BE2C (cell line): ENCODE measurements at regions not wholly inside any gene's neighbourhood (a gene's known extent, or its start where the extent isn't known, plus 50 kb on each side); places are given as distances from the start of the nearest gene placed in this dataset.

Experiments used
- DNase-seq: peaks from one replicate; pipeline ENCODE4 v3.0.0-alpha.2; 2020
- H3K27me3 ChIP-seq: fragments of 250-450 bp; sonication (Bioruptor Pico); 2 replicates; pipeline ENCODE4 v1.5.1; 2020; ENCODE audit warnings: mild to moderate bottlenecking
- H3K36me3 ChIP-seq: fragments of 250-450 bp; sonication (Bioruptor Pico); 2 replicates; pipeline ENCODE4 v1.5.1; 2020; ENCODE audit warnings: mild to moderate bottlenecking
- H3K4me1 ChIP-seq: fragments of 250-450 bp; sonication (Bioruptor Pico); 2 replicates; pipeline ENCODE4 v1.5.1; 2020
- H3K4me3 ChIP-seq: 2 replicates; pipeline ENCODE4 v1.5.1; 2011; ENCODE audit warnings: low read depth, low read length
- H3K9me3 ChIP-seq: fragments of 250-450 bp; sonication (Bioruptor Pico); 2 replicates; pipeline ENCODE4 v1.5.1; 2020
- CTCF ChIP-seq: IDR thresholded peaks from 2 replicates; pipeline ENCODE4 v1.5.1; 2012; ENCODE audit warnings: mild to moderate bottlenecking, low read depth, low read length

- no peaks in the 10 kb centered on the region for H3K36me3 ChIP-seq
- no peaks in the 10 kb centered on the region for H3K27me3 ChIP-seq
- no peaks in the 10 kb centered on the region for H3K4me1 ChIP-seq
- no peak for DNase-seq
- no peak overlapping the region for H3K4me3 ChIP-seq
- H3K9me3 ChIP-seq = no peaks in the 10 kb centered on the region
- TF ChIP-seq CTCF = no peak
These were observed 580.8 kb upstream of the ALCAM start for GRCh38 chr3:104785947-104786346.

GRCh38 chr3:104787306-104787705 lies 579.4 kb upstream of the ALCAM start:
- DNase-seq = no peak
- TF ChIP-seq CTCF = no peak

GRCh38 chr3:104788807-104789206 lies 577.9 kb upstream of the ALCAM start:
- no peaks in the 10 kb centered on the region for H3K27me3 ChIP-seq
- no peaks in the 10 kb centered on the region for H3K4me1 ChIP-seq
- no peak for DNase-seq
- H3K4me3 ChIP-seq = no peak overlapping the region
- H3K9me3 ChIP-seq = no peaks in the 10 kb centered on the region
- no peak for TF ChIP-seq CTCF
- H3K36me3 ChIP-seq = no peaks in the 10 kb centered on the region

More at GRCh38 chr3:104787306-104787705, 579.4 kb upstream of the ALCAM start:
- Histone ChIP-seq H3K4me3 (no peak overlapping the region), H3K36me3 (no peaks in the 10 kb centered on the region), H3K4me1 (no peaks in the 10 kb centered on the region), H3K27me3 (no peaks in the 10 kb centered on the region), H3K9me3 (no peaks in the 10 kb centered on the region)

- TF ChIP-seq CTCF = no peak
- no peaks in the 10 kb centered on the region for H3K9me3 ChIP-seq
- no peaks in the 10 kb centered on the region for H3K27me3 ChIP-seq
These were observed 575.4 kb upstream of the ALCAM start for GRCh38 chr3:104791331-104791730.

GRCh38 chr3:104796556-104796955 lies 570.2 kb upstream of the ALCAM start:
- H3K4me1 ChIP-seq = no peaks in the 10 kb centered on the region
- TF ChIP-seq CTCF = no peak
- H3K36me3 ChIP-seq = no peaks in the 10 kb centered on the region
- no peaks in the 10 kb centered on the region for H3K9me3 ChIP-seq
- H3K4me3 ChIP-seq = no peak overlapping the region
- no peaks in the 10 kb centered on the region for H3K27me3 ChIP-seq
- no peak for DNase-seq

More at GRCh38 chr3:104791331-104791730, 575.4 kb upstream of the ALCAM start:
- Histone ChIP-seq H3K4me1 (no peaks in the 10 kb centered on the region), H3K36me3 (no peaks in the 10 kb centered on the region), H3K4me3 (no peak overlapping the region)
- DNase-seq = no peak

- no peaks in the 10 kb centered on the region for H3K36me3 ChIP-seq
- H3K9me3 ChIP-seq = no peaks in the 10 kb centered on the region
- DNase-seq = no peak
- no peak for TF ChIP-seq CTCF
- no peaks in the 10 kb centered on the region; the same call in 1 of the 2 replicates for H3K4me1 ChIP-seq
- no peaks in the 10 kb centered on the region for H3K27me3 ChIP-seq
- no peak overlapping the region for H3K4me3 ChIP-seq
These were observed 561.7 kb upstream of the ALCAM start for GRCh38 chr3:104805042-104805441.
